Kidney tubule cell (primary cell): ENCODE measurements at regions not wholly inside any gene's neighbourhood (a gene's known extent, or its start where the extent isn't known, plus 50 kb on each side); places are given as distances from the start of the nearest gene placed in this dataset.

Experiments
- DNase-seq: peaks from one replicate; pipeline ENCODE4 v3.0.0-alpha.2; 2018; ENCODE audit warnings: low spot score

GRCh38 chr1:232310541-232310940, 319.4 kb downstream of the SIPA1L2 start:
- DNase-seq, result no peak

- DNase-seq, result no peak
Measured at GRCh38 chr1:232308616-232309015, 321.3 kb downstream of the SIPA1L2 start.

- no peak for DNase-seq
Measured at GRCh38 chr1:232307296-232308017, 322.5 kb downstream of the SIPA1L2 start.

GRCh38 chr1:232306269-232306961, 323.5 kb downstream of the SIPA1L2 start:
- no peak for DNase-seq

GRCh38 chr1:232305050-232305449, 324.9 kb downstream of the SIPA1L2 start:
- peak; percentile 22 for DNase-seq

GRCh38 chr1:232303222-232303620, 326.7 kb downstream of the SIPA1L2 start:
- DNase-seq, result no peak

- DNase-seq, result no peak
Measured at GRCh38 chr1:232302376-232303221, 327.3 kb downstream of the SIPA1L2 start.

GRCh38 chr1:232301246-232301645, 328.7 kb downstream of the SIPA1L2 start:
- DNase-seq, result no peak

GRCh38 chr1:232300466-232300865, 329.5 kb downstream of the SIPA1L2 start:
- DNase-seq, result no peak

- no peak for DNase-seq
Measured at GRCh38 chr1:232296461-232296860, 333.5 kb downstream of the SIPA1L2 start.

GRCh38 chr1:232293361-232293760, 336.6 kb downstream of the SIPA1L2 start:
- DNase-seq, result no peak

- no peak for DNase-seq
Measured at GRCh38 chr1:232292818-232293217, 337.1 kb downstream of the SIPA1L2 start.

- no peak for DNase-seq
Measured at GRCh38 chr1:232292239-232292638, 337.7 kb downstream of the SIPA1L2 start.

- no peak for DNase-seq
Measured at GRCh38 chr1:232291681-232292080, 338.3 kb downstream of the SIPA1L2 start.

GRCh38 chr1:232291261-232291660, 338.7 kb downstream of the SIPA1L2 start:
- no peak for DNase-seq

- no peak for DNase-seq
Measured at GRCh38 chr1:232290570-232290969, 339.4 kb downstream of the SIPA1L2 start.

GRCh38 chr1:232287676-232288569, 342.0 kb downstream of the SIPA1L2 start:
- no peak for DNase-seq

GRCh38 chr1:232285138-232285537, 344.8 kb downstream of the SIPA1L2 start:
- DNase-seq, result no peak

GRCh38 chr1:232283864-232284263, 346.1 kb downstream of the SIPA1L2 start:
- DNase-seq, result no peak

GRCh38 chr1:232282498-232282897, 347.4 kb downstream of the SIPA1L2 start:
- DNase-seq, result no peak

GRCh38 chr1:232280910-232281309, 349.0 kb downstream of the SIPA1L2 start:
- no peak for DNase-seq
